GM12878 (cell line): ENCODE measurements at regions not wholly inside any gene's neighbourhood (a gene's known extent, or its start where the extent isn't known, plus 50 kb on each side); places are given as distances from the start of the nearest gene placed in this dataset.

ENCODE experiments used
- BCL3 ChIP-seq: IDR thresholded peaks from 2 replicates; pipeline ENCODE4 v1.6.1; 2011; ENCODE audit warnings: borderline replicate concordance, low read depth, mild to moderate bottlenecking, moderate library complexity, low read length; ENCODE audit not compliant: insufficient read depth, poor library complexity, severe bottlenecking
- ELK1 ChIP-seq: IDR thresholded peaks from 2 replicates; pipeline ENCODE4 v1.6.1; 2012; ENCODE audit warnings: low read depth, low read length, improper control_type of control experiment
- MTA3 ChIP-seq: IDR thresholded peaks from 2 replicates; pipeline ENCODE4 v1.6.1; 2012; ENCODE audit warnings: low read length, inconsistent platforms, borderline replicate concordance
- TF ChIP-seq, protein P1 (sequence below): IDR thresholded peaks from 2 replicates; pipeline ENCODE4 v1.6.1; 2012; ENCODE audit warnings: improper control_type of control experiment, low read depth, low read length; ENCODE audit not compliant: insufficient replicate concordance
- TF ChIP-seq, protein P2 (sequence below): fragments of 450-650 bp; IDR thresholded peaks from 2 replicates; pipeline ENCODE4 v1.6.1; 2018; ENCODE audit warnings: mild to moderate bottlenecking, low read depth, moderate library complexity; ENCODE audit not compliant: partially characterized antibody

GRCh38 chr2:176531608-176532007, 262.4 kb downstream of the MTX2 start (continued):
- TF ChIP-seq, protein P1, sequence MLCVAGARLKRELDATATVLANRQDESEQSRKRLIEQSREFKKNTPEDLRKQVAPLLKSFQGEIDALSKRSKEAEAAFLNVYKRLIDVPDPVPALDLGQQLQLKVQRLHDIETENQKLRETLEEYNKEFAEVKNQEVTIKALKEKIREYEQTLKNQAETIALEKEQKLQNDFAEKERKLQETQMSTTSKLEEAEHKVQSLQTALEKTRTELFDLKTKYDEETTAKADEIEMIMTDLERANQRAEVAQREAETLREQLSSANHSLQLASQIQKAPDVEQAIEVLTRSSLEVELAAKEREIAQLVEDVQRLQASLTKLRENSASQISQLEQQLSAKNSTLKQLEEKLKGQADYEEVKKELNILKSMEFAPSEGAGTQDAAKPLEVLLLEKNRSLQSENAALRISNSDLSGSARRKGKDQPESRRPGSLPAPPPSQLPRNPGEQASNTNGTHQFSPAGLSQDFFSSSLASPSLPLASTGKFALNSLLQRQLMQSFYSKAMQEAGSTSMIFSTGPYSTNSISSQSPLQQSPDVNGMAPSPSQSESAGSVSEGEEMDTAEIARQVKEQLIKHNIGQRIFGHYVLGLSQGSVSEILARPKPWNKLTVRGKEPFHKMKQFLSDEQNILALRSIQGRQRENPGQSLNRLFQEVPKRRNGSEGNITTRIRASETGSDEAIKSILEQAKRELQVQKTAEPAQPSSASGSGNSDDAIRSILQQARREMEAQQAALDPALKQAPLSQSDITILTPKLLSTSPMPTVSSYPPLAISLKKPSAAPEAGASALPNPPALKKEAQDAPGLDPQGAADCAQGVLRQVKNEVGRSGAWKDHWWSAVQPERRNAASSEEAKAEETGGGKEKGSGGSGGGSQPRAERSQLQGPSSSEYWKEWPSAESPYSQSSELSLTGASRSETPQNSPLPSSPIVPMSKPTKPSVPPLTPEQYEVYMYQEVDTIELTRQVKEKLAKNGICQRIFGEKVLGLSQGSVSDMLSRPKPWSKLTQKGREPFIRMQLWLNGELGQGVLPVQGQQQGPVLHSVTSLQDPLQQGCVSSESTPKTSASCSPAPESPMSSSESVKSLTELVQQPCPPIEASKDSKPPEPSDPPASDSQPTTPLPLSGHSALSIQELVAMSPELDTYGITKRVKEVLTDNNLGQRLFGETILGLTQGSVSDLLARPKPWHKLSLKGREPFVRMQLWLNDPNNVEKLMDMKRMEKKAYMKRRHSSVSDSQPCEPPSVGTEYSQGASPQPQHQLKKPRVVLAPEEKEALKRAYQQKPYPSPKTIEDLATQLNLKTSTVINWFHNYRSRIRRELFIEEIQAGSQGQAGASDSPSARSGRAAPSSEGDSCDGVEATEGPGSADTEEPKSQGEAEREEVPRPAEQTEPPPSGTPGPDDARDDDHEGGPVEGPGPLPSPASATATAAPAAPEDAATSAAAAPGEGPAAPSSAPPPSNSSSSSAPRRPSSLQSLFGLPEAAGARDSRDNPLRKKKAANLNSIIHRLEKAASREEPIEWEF: no peak
- TF ChIP-seq, protein P2, sequence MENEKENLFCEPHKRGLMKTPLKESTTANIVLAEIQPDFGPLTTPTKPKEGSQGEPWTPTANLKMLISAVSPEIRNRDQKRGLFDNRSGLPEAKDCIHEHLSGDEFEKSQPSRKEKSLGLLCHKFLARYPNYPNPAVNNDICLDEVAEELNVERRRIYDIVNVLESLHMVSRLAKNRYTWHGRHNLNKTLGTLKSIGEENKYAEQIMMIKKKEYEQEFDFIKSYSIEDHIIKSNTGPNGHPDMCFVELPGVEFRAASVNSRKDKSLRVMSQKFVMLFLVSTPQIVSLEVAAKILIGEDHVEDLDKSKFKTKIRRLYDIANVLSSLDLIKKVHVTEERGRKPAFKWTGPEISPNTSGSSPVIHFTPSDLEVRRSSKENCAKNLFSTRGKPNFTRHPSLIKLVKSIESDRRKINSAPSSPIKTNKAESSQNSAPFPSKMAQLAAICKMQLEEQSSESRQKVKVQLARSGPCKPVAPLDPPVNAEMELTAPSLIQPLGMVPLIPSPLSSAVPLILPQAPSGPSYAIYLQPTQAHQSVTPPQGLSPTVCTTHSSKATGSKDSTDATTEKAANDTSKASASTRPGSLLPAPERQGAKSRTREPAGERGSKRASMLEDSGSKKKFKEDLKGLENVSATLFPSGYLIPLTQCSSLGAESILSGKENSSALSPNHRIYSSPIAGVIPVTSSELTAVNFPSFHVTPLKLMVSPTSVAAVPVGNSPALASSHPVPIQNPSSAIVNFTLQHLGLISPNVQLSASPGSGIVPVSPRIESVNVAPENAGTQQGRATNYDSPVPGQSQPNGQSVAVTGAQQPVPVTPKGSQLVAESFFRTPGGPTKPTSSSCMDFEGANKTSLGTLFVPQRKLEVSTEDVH: no peak
- TF ChIP-seq ELK1 (no peak), BCL3 (no peak), MTA3 (no peak)
